Left lobe of liver (tissue), 2 donors: ENCODE measurements at regions not wholly inside any gene's neighbourhood (a gene's known extent, or its start where the extent isn't known, plus 50 kb on each side); places are given as distances from the start of the nearest gene placed in this dataset.
"Not testable (repeated sequence)": the region's sequence is repeated elsewhere in the genome, so short reads cannot be mapped to it uniquely, and the experiment has no call there.

Source experiments
- ATAC-seq: fragments of 200-7000 bp; cut with Tn5 transposase; one replicate; pipeline ENCODE4 v1.9.1; 2020; ENCODE audit warnings: mild to moderate bottlenecking, moderate library complexity
- DNase-seq: peaks from one replicate; pipeline ENCODE4 v3.0.0-alpha.2; 2020; ENCODE audit warnings: low spot score
- donor health status: DM: no; HTN: no; CAD: no; lungs with moderate emphysema.
- donor health status: DM: no; HTN: yes; CAD: no.

DNA sequence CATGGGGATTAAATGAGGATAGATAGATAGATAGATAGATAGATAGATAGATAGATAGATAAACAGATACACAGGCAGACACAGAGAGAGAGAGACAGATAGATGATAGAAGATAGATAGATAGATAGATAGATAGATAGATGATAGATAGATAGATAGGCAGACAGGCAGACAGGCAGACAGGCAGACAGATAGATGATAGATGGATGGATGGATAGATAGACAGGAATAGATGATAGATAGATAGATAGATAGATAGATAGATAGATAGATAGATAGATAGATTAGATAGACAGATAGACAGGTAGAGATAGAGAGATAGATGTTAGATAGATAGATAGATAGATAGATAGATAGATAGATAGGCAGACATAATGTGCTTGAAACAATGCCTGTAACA lies 137.3 kb downstream of the MED10 start:
- DNase-seq, ATAC-seq: not testable (repeated sequence)

DNA sequence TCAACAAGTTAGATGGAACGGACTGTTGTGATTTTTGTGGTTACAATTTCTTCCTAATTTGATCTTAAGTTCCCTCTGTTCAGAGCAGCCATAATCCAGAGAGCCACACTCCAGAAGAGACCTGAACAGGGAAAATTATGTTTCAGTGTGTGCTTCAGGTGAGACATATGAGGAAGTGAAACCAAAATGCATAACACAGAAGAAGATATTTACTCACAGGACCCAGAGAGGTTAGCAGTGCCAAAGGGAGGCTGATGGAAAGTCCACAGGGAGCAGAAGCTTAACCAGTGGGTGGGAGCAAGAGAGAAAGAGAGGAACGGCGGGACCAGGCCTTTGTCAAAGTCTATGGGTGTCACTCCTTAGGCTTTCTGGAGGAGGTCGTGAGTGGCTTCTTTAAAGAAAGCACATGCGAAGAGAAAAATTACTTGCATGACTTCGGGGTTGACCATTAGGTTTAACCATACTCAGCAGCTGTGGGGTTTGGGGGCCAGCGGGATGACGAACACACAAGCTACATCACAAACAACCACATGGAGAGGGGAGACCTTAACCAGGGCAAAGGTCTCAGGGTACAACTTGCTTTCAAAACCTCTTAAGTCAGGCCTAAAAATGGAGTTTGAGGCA lies 141.4 kb downstream of the MED10 start:
- DNase-seq = no peak
- ATAC-seq = no peak

DNA sequence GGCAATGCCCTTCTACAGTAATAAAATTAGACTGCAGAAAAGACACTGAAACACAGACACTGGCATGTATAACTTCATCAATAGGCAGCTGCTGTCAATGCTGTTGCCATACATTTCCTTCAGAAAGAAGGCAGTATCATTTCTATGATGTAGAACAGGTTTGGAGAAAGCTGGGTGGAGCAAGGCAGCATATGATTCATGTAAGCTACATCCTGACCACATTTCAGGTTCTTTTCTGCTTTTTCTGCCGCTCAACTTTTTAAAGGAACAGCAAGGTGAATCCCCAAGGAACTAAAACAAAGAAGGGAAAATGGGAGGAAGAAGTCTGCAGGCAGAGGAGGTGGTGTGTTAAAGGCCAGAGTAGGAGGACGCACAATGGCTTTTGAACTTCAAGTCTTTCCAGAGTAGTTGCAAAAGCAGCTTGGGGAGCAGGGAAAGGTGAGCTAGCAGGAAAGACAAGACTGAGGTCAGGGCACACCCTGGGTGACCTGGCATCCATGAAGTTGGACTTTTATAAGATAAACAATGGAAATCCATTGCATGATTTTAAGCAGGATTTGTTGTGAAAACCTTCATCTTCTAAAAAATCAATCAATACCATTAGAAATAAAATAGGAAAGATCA lies 142.1 kb downstream of the MED10 start:
- ATAC-seq (peak; percentile 31), DNase-seq (no peak)

DNA sequence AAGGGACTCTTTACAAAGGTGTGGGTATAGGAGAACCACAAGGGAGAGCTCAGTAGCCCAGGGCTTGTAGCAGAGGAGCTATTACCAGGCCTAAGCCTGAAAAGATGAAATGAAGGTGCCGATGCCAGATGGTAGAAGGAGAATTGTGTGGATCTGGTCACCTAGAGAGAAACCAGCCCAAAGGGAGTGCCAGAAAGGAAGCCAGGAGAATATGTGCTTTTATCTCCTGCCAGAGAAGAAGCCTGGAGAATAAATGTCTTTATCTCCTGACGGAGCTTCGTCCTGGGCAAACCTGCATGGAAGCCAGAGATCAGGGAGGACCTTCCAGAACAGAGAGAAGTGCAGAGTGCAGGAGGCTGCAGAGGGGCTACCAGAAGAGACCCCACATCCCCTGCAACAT lies 142.6 kb downstream of the MED10 start:
- DNase-seq = no peak
- no peak for ATAC-seq

DNA sequence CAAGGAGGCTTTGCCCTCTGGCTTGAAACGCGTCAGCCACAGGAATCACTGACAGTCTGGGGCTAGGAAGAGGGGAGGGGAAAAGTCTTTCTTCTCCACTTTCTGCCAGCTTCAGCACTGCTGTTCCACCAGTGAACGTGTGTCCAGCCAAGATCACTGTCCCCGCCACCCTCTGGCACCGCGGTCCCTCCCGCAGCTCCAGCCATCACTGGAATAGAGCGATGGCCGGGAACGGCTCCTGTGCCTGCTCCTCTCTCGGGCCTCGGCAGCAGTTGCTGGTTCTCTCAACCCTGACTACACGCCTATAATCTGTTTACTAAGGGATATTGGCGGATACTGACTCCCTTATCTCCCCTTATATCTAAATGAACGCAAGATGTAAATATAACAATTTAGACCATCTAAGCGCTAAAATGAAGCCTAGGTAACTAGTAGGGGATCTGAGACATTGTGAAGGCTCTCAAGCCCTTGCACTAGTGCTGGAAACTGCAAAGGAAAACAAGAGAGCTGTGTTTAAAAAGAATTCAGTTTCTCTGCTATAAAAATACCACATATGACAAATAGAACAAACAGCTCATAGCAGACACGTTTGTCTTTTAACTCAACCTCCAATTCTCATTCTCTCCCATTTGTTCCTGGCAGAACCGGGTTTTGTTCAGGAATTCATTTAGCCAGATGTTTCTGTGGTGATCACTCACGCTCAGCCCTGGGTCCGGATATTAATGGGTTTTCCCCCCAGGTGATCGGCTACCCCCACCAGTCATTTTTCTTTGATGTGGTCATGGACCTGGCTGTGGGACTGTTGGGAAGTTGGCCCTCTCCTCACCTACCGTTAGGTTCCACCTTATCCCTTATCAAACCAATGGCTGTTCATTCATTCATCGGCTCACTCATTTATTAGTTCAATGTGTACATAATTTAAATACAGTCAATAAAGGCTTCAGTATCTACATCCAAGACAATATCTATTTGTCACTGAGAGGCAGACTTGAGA lies 149.8 kb downstream of the MED10 start:
- no peak for ATAC-seq
- no peak for DNase-seq

DNA sequence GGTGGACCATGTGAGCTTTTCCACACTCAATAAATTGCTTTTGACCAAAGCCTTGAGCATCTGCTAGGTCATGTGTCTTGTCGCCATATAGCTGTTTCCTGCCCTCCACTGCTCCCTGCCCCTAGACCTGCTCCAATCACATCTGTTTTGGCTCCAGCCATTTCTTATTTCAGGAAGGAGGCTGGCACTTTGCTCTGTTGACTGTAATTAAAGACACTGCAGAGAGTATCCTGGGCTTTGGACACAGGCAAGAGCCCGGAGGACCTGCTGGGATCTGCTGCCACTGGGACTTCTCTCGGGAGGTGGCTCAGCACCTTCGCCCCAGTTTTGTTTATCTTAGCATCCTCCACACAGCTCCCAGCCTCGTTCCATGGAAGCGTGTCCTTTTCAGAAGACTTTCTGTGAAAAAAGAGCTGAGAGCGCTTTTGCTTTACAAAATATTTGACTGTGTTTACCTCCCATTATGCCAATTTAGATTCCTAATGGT lies 153.2 kb downstream of the MED10 start:
- no peak for ATAC-seq

DNA sequence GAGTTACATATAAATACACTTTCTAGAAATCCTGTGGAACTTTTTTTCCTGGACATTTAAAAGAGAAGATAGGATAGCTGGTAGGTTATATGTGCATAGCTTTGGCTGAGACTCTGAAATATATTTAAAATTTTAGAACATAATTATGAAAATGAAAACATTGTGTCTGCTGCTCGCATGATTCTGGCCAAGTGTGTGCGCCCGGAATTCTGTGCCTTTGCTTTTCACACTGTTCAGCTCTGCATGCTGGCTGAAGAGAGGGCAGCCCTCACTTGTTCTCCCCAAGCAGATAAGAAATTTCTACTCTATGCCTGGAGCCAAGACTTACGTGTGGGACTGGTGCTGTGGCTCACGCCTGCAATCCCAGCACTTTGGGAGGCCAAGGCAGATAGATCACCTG lies 153.9 kb downstream of the MED10 start:
- no peak for DNase-seq
- ATAC-seq = no peak

More for the DNA sequence above, 153.2 kb downstream of the MED10 start:
- no peak for DNase-seq

DNA sequence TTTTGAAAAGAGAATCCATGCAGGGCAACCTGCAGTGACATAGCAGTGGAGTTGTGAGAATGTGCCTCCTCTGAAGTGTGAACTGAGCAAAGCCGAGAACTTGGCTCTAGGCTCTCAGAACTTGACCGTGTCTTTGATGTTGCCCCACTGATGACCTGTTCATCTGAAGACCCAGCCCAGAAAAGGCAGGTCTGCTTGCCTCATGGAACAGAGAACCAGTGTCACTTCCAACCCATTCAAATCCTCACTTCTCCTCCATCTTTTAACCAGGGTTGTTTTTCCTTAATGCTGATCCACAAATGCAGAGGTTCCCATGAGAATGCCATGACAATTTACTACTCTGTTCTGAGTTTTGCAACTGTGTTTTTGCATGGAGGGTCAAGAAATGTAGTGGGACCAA lies 155.4 kb downstream of the MED10 start:
- DNase-seq (no peak), ATAC-seq (no peak)

DNA sequence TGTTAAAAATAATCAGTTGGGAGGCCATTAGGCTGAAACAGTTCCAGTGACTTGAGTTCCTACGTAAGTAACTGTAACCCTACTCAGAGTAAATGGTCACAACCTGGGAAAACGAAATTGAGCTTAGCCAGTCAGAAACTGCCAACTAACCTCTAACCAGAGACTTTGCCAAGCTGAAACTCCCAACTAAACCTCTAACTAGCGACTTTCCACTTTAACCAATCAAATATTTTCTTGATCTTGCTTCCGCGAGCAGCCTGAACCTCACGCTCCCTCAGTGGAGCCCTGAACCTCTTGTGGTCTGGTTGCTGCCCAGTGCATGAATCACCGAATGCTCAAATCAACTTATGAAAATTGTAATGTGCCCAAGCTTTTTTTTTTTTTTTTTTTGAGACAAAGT lies 156.2 kb downstream of the MED10 start:
- DNase-seq (no peak), ATAC-seq (no peak)

DNA sequence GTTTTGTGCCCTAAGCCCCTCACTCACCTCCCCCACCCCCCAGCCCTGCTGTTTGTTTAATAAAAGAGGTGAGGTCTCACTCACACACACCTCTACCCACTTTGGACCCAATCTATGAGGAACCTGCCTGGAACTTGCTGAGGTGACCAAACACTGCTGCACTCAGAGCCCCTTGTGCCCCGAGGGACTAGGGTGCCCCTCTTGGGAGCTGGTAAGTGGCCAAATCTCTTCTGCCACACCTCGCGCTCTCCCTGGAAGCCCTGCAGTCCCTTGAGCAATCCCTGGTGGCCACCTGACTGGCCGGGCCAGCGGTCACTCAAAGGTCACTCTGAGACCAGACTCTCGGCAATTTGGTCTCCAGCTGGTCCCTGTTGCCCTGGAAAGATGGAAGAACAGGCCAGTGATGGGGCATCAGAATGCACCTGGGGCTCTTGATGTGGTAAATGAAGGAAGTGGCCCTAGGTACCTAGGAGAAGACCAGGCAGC lies 157.2 kb downstream of the MED10 start:
- DNase-seq (no peak), ATAC-seq (no peak)

DNA sequence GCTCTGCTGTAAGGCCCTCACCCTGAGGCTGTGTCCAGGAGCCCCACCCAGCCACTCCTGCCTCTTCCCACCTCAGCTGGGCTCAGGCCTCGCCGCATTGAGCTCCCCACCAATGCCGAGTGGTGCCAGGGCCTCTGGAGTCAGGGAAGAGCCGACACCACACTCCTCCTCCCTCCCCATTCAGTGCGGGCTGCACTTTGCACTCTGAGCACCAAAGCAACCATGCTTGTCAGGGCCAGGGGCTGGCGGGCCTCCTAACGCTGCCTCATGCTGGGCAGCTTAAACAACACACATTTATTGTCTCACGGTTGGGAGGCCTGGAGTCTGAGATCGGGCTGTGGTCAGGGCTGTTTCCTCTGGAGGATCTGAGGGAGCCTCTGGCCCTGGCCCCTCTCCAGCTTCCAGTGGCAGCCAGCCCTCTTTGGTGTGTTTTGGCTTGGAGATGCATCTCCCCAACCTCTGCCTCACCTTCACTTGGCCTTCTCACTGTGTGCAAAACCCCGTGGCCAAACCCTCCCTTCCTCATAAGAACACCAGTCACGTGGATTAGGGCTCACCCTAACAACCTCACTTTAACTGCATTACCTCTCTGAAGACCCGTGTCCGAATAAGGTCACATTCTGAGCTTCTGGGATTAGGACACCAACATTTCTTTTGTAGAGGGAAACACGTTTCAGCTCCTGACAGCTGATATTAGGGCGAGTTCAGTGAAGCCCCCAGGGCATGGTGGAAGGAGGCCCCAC lies 157.8 kb downstream of the MED10 start:
- DNase-seq (no peak), ATAC-seq (peak; percentile 80)

DNA sequence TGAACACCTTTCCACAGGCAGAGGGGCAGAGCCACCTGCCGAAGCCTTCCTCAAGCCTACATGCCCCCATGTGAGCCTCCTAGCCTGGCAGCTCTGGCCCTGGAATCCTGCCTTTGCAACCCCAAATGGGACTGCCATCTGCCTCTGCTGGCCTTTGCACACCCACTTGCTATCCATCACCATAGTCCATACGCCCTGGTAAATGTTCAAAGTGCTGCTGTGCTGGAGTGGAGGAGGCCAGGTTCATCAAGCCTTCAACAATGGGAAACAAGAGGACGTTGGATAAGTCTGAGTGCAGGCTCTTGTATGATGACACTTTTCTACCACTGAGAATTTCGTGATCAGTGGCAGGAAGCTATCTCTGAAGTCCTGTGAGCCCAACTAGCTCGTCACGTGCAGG lies 159.8 kb downstream of the MED10 start:
- ATAC-seq (no peak), DNase-seq (no peak)

DNA sequence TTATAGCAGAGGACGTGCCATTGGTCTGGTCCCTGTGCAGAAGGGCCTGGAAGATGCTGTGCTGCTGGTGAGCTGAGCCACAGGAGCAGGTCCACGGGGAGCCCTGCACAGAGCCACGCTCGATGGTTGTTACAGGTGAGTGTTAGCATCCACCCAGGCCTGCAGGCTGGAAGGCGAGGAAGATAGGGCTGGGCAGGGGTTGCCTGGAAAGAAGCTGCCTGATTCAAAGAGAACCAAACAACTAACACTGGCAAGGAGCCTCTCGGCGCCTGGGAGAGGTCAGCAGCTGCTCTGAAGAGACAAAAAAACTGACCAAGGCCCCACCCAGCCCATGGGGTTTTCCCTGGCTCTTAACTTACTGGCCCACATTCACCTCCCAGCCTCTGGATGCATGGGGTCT lies 160.2 kb downstream of the MED10 start:
- DNase-seq = no peak
- ATAC-seq = no peak

DNA sequence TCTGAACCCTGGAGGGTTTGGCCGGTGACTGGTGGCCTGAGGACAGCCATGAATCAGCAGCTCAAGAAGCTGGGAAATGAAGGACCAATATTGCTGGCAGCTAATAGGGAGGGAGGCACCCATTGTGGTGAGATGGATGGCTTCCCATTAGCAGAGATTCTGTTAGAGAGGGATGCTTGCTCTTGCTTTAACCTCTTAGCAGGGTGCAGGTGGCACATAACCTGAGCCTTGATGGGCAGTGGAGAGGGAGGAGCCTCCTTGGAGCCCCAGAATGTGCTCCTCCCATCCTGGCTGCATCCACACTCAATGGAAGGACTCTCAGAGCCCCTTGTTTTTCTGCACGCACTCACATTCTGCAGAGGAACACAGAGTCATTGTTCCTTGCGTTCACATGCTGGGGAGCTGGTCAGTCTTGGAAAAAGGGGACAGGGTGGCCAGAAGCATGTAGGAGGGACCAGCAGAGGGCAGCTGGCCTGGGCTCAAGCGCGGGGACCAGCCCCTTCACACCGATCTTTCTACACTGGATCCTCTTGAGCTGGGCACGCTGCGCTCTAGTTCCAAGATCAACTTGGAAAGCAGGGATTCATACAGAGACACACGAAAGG lies 161.8 kb downstream of the MED10 start:
- no peak for DNase-seq
- ATAC-seq = no peak

DNA sequence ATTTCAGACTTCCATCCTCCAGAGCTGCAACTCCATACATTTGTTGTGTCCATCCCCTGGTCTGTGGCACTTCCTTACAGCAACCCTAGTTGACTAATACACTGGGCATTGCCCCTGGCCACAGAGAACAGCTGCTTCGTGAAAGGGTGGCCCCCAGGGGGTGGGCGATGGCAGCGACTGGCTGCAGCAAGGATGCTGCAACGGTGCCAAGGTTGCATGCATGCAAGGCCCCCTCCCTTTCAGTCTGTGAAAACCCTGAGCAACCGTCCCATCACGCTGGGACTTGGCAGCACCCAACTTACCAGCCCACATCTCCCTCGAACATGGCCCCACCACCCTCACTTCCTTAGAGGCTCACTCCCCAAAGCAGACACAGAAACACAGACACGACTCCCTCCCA lies 162.5 kb downstream of the MED10 start:
- no peak for DNase-seq
- ATAC-seq = no peak

DNA sequence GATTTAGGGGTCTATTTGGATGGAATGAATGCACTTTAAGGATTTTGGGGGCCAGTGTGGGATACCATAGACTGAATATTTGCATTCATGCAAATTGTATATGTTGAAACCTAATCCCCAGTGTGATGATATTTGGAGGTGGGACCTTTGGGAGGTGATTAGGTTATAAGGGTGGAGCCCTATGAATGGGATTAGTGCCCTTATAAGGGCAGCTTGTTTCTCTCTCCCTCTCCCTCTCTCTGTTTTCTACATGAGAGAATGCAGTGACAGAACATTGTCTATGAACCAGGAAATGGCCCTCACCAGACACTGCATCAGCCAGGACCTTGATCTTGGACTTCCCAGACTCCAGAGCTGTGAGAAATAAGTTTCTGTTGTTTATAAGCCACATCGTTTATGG lies 166.1 kb downstream of the MED10 start:
- no peak for DNase-seq
- no peak for ATAC-seq

DNA sequence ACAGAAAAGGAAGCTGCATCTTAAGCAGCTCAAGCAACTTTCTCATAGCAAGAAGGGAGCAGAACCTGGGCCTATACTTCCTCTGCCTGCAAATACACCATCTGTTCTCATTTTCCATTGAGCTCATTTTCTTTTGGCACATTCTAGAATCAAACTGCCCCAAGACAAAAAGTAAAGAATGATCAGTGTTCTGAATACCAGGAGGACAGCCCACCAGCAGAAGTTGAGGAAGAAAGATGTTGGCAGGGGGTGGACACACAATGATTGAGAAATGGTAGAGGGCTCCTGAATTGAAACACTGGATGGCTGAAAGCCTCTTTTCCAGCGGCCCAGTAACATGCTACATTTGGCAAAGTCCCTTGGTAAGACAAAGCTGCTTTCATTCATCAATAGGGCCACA lies 171.8 kb downstream of the MED10 start:
- DNase-seq (no peak), ATAC-seq (no peak)

DNA sequence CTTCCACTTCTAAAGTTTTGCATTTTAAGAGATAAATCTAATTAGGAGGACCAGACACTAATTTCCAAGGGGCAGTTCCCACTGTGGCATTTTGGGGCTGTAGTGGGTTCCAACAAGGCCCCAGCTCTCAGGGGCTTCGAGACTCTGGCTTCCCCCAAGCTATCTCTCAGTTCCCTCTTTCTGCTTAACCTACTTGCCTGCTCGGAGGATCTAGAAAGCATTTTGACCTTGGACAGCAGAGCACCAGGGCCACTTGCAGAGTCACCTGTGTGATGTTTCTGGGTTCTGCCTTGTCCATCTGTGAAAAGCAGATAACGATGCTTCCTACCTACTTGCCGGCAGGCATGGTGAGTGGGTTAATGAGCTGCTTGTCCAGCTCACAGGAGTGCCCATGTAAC lies 175.4 kb downstream of the MED10 start:
- ATAC-seq = no peak
- DNase-seq = no peak

DNA sequence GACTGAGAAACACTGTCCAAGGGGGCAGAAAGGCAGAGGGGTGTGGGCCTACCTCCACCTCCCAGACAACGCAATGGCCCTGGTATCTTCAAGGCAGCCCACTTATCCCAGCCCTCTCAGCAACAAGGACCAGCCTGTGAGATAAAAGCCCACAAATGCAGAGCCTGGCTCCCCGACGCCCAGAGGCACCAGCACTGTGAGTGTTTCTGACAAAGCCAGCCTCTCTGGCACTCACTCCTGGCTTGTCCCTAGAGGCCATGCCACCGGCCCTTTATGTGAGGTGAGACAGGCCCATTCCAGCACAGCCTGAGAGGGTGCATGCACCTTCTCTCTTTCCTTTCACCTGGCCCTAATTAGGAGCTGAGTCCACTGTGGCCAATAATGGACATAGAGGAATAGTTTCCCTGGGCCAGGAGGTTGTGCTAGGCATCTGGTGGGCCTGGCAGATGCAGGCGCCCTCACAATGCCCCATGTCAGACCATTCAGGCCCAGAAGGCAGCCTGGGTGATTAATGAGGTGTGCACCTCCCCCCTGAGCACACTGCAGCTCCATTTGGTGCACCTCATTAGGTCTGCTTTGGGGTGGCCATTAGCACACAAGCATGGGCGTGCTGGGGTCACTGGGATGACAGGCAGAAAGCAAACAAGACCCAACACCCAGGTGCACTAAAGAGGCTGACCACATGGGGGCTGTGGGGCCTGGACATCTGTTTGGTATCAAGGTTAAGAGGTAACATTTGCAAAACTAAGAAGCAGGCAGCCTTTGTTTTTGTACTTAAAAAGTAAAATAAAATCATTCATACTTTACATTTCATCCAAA lies 176.0 kb downstream of the MED10 start:
- DNase-seq = no peak
- ATAC-seq = peak; percentile 43

DNA sequence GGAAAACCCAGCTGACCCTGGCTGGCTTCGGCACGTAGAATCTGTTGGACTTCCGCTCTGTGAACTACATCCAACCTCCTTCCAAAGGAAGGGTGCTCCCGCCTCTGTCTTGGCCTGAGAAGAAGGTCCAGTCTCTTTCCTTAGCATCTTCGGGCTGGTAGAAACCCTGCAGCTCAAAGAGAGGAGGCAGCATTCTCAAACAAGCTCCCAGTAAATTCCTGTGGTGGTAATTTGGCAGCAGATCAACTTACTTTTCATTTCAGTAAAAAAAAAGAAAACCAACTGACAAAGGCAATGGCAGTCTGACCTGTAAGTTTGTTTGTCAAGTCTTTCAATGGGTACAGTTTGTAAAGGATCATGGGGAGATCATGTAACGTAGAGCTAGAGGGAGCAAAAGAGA lies 176.7 kb downstream of the MED10 start:
- ATAC-seq (no peak), DNase-seq (no peak)
